ENCODE measurements at regions not wholly inside any gene's neighbourhood (a gene's known extent, or its start where the extent isn't known, plus 50 kb on each side); places are given as distances from the start of the nearest gene placed in this dataset.

DNA sequence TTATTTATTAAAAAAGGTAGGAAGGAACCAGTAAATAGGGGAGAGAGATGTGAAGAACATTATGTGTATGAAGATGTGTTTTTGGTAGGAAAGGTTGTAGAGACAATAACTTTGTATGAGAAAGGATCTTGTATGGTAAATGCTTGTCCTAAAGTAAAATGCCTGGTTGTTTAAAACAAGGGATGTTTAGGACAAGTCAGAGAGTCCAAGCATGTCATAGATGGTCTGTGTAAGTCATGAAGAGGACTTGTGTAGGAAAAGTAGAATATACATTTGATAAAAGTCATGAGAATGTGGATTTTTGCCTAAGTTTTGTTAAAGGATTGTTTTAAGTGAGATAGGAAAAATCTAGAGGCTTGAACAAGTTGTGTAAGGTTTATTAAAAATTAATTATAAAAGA lies 325.1 kb downstream of the CDH26 start:
- no peak for DNase-seq (ENCODE audit: low read depth)
- TF ChIP-seq, protein P1, sequence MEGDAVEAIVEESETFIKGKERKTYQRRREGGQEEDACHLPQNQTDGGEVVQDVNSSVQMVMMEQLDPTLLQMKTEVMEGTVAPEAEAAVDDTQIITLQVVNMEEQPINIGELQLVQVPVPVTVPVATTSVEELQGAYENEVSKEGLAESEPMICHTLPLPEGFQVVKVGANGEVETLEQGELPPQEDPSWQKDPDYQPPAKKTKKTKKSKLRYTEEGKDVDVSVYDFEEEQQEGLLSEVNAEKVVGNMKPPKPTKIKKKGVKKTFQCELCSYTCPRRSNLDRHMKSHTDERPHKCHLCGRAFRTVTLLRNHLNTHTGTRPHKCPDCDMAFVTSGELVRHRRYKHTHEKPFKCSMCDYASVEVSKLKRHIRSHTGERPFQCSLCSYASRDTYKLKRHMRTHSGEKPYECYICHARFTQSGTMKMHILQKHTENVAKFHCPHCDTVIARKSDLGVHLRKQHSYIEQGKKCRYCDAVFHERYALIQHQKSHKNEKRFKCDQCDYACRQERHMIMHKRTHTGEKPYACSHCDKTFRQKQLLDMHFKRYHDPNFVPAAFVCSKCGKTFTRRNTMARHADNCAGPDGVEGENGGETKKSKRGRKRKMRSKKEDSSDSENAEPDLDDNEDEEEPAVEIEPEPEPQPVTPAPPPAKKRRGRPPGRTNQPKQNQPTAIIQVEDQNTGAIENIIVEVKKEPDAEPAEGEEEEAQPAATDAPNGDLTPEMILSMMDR (IDR thresholded peaks at IDR 0.05; ENCODE audit: insufficient read depth, low read depth, low read length): no peak
- Histone ChIP-seq H3K36me3 (ENCODE audit: control insufficient read depth, insufficient read depth, low read length) (no peaks in the 10 kb centered on the region), H3K4me3 (ENCODE audit: low read depth, low read length) (no peak overlapping the region), H3K27me3 (ENCODE audit: control insufficient read depth, insufficient read depth, low read length) (no peaks in the 10 kb centered on the region)
- CTCF ChIA-PET: no interaction called here
- POLR2A ChIA-PET: no interaction called here

DNA sequence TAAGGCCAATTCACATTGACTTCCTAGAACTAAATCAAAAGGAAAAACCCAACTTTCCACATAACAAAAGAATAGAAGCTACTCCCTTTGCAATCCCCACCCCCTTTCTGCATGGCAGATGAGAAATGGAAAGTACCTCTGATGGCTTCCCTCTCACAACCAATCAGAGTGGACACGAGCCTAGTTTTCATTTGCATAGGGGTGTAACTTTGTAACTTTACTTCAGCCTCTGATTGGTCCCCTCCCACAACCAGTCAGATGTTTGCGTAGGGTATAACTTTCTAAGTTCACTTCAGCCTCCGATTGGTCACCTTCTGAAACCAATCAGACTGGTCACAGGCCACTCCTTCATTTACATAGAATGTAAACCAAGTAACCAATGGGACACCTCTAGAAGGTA lies 328.5 kb downstream of the CDH26 start:
- H3K4me3 ChIP-seq (ENCODE audit: low read depth, low read length): no peak overlapping the region
- TF ChIP-seq, protein P1 (IDR thresholded peaks at IDR 0.05; ENCODE audit: insufficient read depth, low read depth, low read length): no peak
- ChIA-PET CTCF (interaction anchor here (1.2 kb wide), 1 partner anchor 76 kb away, joined by 3 read pairs; no protein-coding TSS in a partner anchor), POLR2A (no interaction called here)
- no peaks in the 10 kb centered on the region for H3K27me3 ChIP-seq (ENCODE audit: control insufficient read depth, insufficient read depth, low read length)
- no peaks in the 10 kb centered on the region for H3K36me3 ChIP-seq (ENCODE audit: control insufficient read depth, insufficient read depth, low read length)
- no peak for DNase-seq (ENCODE audit: low read depth)

DNA sequence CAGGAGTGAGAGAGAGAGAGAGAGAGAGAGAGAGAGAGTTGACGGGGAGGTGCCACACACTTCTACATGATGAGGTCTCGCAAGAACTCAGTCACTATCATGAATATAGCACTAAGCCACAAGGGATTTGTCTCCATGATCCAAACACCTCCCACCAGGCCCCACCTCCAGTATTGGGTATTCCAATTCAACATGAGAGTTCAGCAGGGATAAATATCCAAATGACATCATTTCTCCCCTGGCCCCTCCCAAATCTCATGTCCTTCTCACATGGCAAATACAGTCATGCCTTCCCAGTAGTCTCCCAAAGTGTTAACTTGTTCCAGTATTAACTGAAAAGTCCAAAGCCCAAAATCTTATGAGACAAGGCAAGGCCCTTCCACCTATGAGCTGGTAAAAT lies 330.7 kb downstream of the CDH26 start:
- POLR2A ChIA-PET: no interaction called here
- Histone ChIP-seq H3K27me3 (ENCODE audit: control insufficient read depth, insufficient read depth, low read length) (no peaks in the 10 kb centered on the region), H3K36me3 (ENCODE audit: control insufficient read depth, insufficient read depth, low read length) (no peaks in the 10 kb centered on the region), H3K4me3 (ENCODE audit: low read depth, low read length) (no peak overlapping the region)
- CTCF ChIA-PET: no interaction called here
- TF ChIP-seq, protein P1 (IDR thresholded peaks at IDR 0.05; ENCODE audit: insufficient read depth, low read depth, low read length): no peak
- no peak for DNase-seq (ENCODE audit: low read depth)

DNA sequence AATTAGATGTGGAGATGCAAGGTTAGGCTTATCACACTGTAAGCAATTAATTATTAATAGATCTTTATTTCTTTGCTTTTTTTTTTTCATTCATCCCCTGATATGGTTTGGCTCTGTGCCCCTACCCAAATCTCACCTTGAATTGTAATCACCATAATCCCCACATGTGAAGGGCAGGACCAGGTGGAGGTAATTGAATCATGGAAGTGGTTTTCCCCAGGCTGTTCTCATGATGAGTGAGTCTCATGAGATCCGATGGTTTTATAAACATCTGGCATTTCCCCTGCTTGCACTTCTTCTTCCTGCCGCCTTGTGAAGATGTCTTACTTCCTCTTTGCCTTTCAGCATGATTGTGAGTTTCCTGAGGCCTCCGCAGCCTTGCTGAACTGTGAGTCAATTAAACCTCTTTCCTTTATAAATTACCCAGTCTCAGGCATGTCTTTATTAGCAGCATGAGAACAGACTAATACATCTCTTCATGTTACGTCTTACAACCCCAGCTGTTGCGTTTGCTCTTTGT lies 333.8 kb downstream of the CDH26 start:
- ChIA-PET POLR2A (no interaction called here), CTCF (interaction anchor here (0.9 kb wide), 1 partner anchor 29 kb away, joined by 3 read pairs; no protein-coding TSS in a partner anchor)
- no peak overlapping the region for H3K4me3 ChIP-seq (ENCODE audit: low read depth, low read length)
- H3K36me3 ChIP-seq (ENCODE audit: control insufficient read depth, insufficient read depth, low read length): no peaks in the 10 kb centered on the region
- TF ChIP-seq, protein P1 (IDR thresholded peaks at IDR 0.05; ENCODE audit: insufficient read depth, low read depth, low read length): no peak
- DNase-seq (ENCODE audit: low read depth): no peak
- no peaks in the 10 kb centered on the region for H3K27me3 ChIP-seq (ENCODE audit: control insufficient read depth, insufficient read depth, low read length)

DNA sequence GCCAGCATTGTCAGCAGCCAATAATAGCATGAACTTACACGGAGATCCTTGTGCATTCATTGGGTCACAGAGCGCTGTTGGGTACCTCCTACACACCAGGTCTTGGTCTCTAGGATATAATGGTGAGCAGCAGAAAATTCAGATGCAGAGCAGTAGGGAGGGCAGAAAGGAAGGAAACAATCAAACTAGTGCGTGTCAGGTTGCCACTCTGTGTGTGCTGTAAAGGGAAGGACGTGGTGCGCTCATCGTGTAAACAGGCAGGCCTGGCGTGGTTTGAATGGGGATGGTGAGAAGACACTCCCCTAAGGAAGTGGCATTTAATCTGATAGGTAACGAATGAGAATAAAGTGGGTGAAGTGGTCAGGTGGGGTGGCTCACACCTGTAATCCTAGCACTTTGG lies 336.4 kb downstream of the CDH26 start:
- no peak for DNase-seq (ENCODE audit: low read depth)
- POLR2A ChIA-PET: no interaction called here
- H3K27me3 ChIP-seq (ENCODE audit: control insufficient read depth, insufficient read depth, low read length): no peaks in the 10 kb centered on the region
- TF ChIP-seq, protein P1 (IDR thresholded peaks at IDR 0.05; ENCODE audit: insufficient read depth, low read depth, low read length): no peak
- no peaks in the 10 kb centered on the region for H3K36me3 ChIP-seq (ENCODE audit: control insufficient read depth, insufficient read depth, low read length)
- CTCF ChIA-PET: interaction anchor here (1.2 kb wide), 1 partner anchor 32 kb away, joined by 3 read pairs; no protein-coding TSS in a partner anchor
- H3K4me3 ChIP-seq (ENCODE audit: low read depth, low read length): no peak overlapping the region
